ENCODE measurements at regions not wholly inside any gene's neighbourhood (a gene's known extent, or its start where the extent isn't known, plus 50 kb on each side); places are given as distances from the start of the nearest gene placed in this dataset.

DNA sequence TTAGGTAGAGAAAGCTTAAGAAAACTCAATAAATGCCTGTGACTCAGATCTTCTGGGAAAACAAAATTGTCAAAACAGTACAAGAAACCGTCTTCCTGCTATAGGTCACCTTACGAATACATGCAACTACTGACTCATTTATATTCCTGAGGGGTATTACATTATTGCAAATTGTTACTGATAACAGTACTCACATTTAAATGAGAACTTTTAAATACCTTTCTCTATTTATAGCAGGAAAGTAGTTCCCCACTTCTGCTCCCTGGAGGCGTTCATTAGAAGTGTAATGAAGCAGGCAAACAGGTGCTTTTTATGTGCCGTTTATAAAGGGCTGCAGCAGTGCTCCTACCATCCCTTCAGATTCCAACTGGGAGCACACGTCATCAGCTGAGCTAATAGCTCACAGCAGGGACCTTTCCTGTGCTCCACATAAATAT is 65.1 kb upstream of the RPRM start:
- TF ChIP-seq POLR2AphosphoS5 (IDR thresholded peaks at IDR 0.05; ENCODE audit: low read length) (no peak), NFXL1 (IDR thresholded peaks at IDR 0.05; ENCODE audit: borderline replicate concordance) (no peak), RUNX3 (IDR thresholded peaks at IDR 0.05; ENCODE audit: low read length) (0 out of 2 replicates have a peak, but pooled peaks have one; percentile 10), JUNB (IDR thresholded peaks at IDR 0.05) (peak; percentile 79), ZNF217 (IDR thresholded peaks at IDR 0.05) (0 out of 2 replicates have a peak, but pooled peaks have one; percentile 39), DPF2 (IDR thresholded peaks at IDR 0.05) (no peak), NFIC (IDR thresholded peaks at IDR 0.05; ENCODE audit: low read depth, low read length) (peak; percentile 67; the same call in 1 of the 2 replicates), MEF2A (IDR thresholded peaks at IDR 0.05; ENCODE audit: insufficient read depth, low read depth, low read length) (peak; percentile 45; the same call in 1 of the 2 replicates)
- TF ChIP-seq, protein P1, sequence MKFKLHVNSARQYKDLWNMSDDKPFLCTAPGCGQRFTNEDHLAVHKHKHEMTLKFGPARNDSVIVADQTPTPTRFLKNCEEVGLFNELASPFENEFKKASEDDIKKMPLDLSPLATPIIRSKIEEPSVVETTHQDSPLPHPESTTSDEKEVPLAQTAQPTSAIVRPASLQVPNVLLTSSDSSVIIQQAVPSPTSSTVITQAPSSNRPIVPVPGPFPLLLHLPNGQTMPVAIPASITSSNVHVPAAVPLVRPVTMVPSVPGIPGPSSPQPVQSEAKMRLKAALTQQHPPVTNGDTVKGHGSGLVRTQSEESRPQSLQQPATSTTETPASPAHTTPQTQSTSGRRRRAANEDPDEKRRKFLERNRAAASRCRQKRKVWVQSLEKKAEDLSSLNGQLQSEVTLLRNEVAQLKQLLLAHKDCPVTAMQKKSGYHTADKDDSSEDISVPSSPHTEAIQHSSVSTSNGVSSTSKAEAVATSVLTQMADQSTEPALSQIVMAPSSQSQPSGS (IDR thresholded peaks at IDR 0.05; ENCODE audit: low read length), result peak; percentile 43; the same call in 1 of the 2 replicates
- Histone ChIP-seq H3K79me2 (ENCODE audit: control insufficient read depth, insufficient read depth, low read length) (no peaks in the 10 kb centered on the region), H2AFZ (ENCODE audit: control insufficient read depth, low read depth, low read length) (no peak overlapping the region), H3K4me1 (ENCODE audit: control insufficient read depth, insufficient read depth, low read length) (no peaks in the 10 kb centered on the region), H3K27ac (ENCODE audit: control insufficient read depth, insufficient read depth) (no peak overlapping the region), H3K27me3 (replicated peaks in 1 of 2; ENCODE audit: control insufficient read depth in 2 of 2, insufficient read depth in 2 of 2, low read length in 1 of 2) (no peaks in the 10 kb centered on the region), H3K4me2 (ENCODE audit: control insufficient read depth, insufficient read depth) (no peak overlapping the region), H3K9me3 (replicated peaks; ENCODE audit: control insufficient read depth, insufficient read depth, low read length) (no peaks in the 10 kb centered on the region; the same call in 2 of the 3 replicates), H4K20me1 (ENCODE audit: control insufficient read depth, insufficient read depth) (no peaks in the 10 kb centered on the region), H3K4me3 (no peak overlapping the region), H3K36me3 (ENCODE audit: control insufficient read depth in 2 of 2, insufficient read depth in 2 of 2, low read length in 1 of 2) (no peaks in the 10 kb centered on the region), H3K9ac (ENCODE audit: control insufficient read depth, insufficient read depth, low read length) (no peak overlapping the region)
- DNase-seq (ENCODE audit: low read depth, low spot score), result no peak
- ATAC-seq, result peak; percentile 33
- CTCF ChIA-PET, result no interaction called here
- in situ Hi-C loops (cut with MboI) (no loop called here), intact Hi-C loops (cut with micrococcal nuclease; ENCODE audit: unreplicated experiment) (no loop called here)
- no peak for FAIRE-seq
- RAD21 ChIA-PET (ENCODE audit: unreplicated experiment), result no interaction called here
- 4% methylated on average over 5 of the region's 5 CpGs for WGBS (ENCODE audit: insufficient coverage, insufficient replicate concordance, low lambda C conversion rate, missing lambda C conversion rate)
- SMC1A ChIA-PET (ENCODE audit: uncharacterized antibody, unreplicated experiment), result no interaction called here
- POLR2A ChIA-PET, result no interaction called here
- no TSS peak for BruUV-seq (replicated peaks)
